ENCODE measurements at regions not wholly inside any gene's neighbourhood (a gene's known extent, or its start where the extent isn't known, plus 50 kb on each side); places are given as distances from the start of the nearest gene placed in this dataset.

DNA sequence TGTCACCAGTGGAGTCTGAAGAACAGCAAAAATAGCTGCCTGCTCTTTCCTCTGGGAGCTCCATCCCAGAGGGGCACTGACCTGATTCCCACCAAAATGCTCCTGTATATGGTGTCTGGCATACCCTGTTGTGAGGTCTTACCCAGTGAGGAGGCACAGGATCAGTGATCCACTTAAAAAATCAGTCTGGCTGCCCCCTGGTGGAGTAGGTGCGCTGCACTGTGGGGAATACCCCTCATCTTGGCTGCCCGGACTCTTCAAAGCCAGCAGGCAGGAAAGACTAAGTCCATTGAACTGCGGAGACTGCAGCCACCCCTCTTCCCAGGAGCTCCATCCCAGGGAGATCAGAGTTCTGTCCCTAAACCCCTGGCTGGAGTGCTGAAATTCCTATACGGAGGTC lies 230.9 kb upstream of the HTR1E start:
- TF ChIP-seq GATA2 (IDR thresholded peaks at IDR 0.05; ENCODE audit: low read depth, low read length) (no peak), GATA3 (IDR thresholded peaks at IDR 0.05; ENCODE audit: low read depth, low read length) (no peak)

DNA sequence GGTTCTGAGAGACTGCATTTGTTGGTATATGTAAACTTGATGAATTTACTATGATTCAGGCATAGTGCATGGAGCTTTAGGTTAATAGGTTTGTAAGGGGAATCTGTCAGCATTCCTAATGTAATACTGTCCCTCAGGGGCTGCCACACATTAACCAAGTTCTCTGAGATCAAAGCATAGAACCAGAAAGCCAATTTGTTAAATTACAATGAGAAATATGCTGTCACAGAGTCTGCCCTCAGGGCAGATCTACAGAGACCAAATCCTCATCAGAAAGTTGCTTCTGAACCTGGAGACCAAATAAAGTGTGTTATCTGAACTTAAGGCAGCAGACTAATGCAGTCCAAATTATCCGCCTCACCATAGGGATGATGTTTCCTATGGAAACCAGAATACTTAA lies 250.8 kb upstream of the HTR1E start:
- TF ChIP-seq GATA3 (IDR thresholded peaks at IDR 0.05; ENCODE audit: low read depth, low read length) (no peak), GATA2 (IDR thresholded peaks at IDR 0.05; ENCODE audit: low read depth, low read length) (0 out of 2 replicates have a peak, but pooled peaks have one; percentile 8)

DNA sequence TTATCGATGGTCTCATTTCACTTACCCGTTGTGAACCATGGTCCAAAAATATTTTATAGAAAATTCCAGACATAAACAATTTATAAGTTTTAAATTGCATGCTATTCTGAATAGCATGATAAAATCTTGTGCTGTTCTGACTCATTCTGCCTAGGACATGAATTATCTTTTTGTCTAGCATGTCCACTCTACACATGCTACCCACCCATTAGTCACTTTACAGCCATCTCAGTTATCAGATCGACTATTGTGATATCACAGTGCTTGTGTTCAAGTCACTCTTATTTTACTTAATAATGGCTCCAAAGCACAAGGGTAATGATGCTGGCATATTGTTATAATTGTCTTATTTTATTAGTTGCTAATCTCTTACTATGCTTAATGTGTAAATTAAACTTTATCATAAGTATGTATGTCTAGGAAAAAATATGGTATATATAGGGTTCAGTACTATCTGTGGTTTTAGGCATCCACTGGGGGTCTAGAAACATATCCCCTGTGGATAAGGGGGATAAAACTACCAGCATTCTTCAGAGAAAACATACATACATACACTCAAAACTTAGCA lies 252.0 kb upstream of the HTR1E start:
- TF ChIP-seq GATA3 (IDR thresholded peaks at IDR 0.05; ENCODE audit: low read depth, low read length) (peak; percentile 88), GATA2 (IDR thresholded peaks at IDR 0.05; ENCODE audit: low read depth, low read length) (peak; percentile 61; the same call in 1 of the 2 replicates)

GRCh38 chr6:86683132-86683908 lies 254.0 kb upstream of the HTR1E start:
- TF ChIP-seq GATA2 (IDR thresholded peaks at IDR 0.05; ENCODE audit: low read depth, low read length): no peak
- no peak for TF ChIP-seq GATA3 (IDR thresholded peaks at IDR 0.05; ENCODE audit: low read depth, low read length)

DNA sequence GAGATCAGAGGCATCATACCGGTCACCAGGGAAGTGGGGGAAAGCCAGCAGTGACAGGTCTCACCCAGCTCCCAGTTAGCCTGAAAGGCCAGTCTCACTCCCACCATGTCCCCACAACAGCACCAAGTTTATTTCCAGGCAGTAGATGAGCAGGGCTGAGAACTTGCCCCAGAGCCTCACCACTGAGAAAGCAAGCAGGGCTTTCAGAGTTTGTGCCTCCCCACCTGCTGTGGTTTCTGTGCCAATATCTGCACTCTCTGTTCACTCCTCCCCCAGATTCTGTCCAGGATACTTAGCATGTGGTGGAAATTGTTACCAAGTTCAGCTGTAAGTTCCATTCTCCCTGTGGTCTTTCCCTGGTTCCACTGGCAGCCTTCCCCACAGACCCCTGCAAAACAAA lies 255.0 kb upstream of the HTR1E start:
- TF ChIP-seq GATA3 (IDR thresholded peaks at IDR 0.05; ENCODE audit: low read depth, low read length) (no peak), GATA2 (IDR thresholded peaks at IDR 0.05; ENCODE audit: low read depth, low read length) (no peak)

- TF ChIP-seq GATA3 (IDR thresholded peaks at IDR 0.05; ENCODE audit: low read depth, low read length): no peak
- TF ChIP-seq GATA2 (IDR thresholded peaks at IDR 0.05; ENCODE audit: low read depth, low read length): no peak
Observed at GRCh38 chr6:86657192-86657591, 280.1 kb upstream of the HTR1E start.

GRCh38 chr6:86629123-86629522 lies 308.2 kb upstream of the HTR1E start:
- TF ChIP-seq GATA3 (IDR thresholded peaks at IDR 0.05; ENCODE audit: low read depth, low read length): no peak
- no peak for TF ChIP-seq GATA2 (IDR thresholded peaks at IDR 0.05; ENCODE audit: low read depth, low read length)

- TF ChIP-seq GATA2 (IDR thresholded peaks at IDR 0.05; ENCODE audit: low read depth, low read length) (no peak), GATA3 (IDR thresholded peaks at IDR 0.05; ENCODE audit: low read depth, low read length) (no peak)
Observed at GRCh38 chr6:86619428-86619827, 317.9 kb upstream of the HTR1E start.

- TF ChIP-seq GATA3 (IDR thresholded peaks at IDR 0.05; ENCODE audit: low read depth, low read length): no peak
- no peak for TF ChIP-seq GATA2 (IDR thresholded peaks at IDR 0.05; ENCODE audit: low read depth, low read length)
Observed at GRCh38 chr6:86615299-86615698, 322.0 kb upstream of the HTR1E start.

DNA sequence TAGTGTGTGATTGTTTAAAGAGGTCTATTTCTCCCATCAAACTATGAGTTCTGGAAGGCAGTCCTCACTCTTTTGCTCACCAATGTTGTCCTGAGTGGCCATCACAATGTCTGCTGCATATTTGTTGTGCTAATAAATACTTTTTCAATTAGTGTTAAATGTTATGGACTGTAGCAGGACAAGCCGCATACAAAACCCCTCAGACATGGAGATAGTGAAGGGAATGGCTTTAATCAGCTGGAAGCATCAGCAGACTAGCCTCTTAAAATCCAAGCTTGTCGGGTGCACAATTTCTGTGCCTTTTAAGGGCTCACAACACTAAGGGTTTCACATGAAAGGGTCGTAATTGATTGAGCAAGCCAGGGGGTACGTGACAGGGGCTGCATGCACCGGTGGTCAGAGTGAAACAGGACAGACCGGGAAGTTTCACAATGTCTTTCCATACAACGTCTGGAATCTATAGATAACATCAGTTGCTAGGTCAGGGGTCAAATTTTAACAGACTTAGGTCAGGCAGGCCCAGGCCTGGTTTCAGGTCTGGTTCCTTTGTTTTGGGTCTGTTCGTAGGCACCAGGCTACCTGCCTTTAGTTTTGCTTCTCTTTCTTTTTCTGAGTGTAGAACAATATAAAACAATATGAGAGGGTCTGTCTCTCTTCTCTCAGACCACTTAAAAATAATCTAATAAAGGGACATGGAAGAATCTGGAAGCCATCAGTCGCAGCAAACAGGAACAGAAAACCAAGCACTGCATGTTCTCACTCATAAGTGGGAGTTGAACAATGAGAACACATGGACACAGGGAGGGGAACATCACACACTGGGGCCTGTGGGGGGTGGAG lies 327.6 kb upstream of the HTR1E start:
- TF ChIP-seq GATA2 (IDR thresholded peaks at IDR 0.05; ENCODE audit: low read depth, low read length) (peak; percentile 96), GATA3 (IDR thresholded peaks at IDR 0.05; ENCODE audit: low read depth, low read length) (peak; percentile 95)

- no peak for TF ChIP-seq GATA3 (IDR thresholded peaks at IDR 0.05; ENCODE audit: low read depth, low read length)
- TF ChIP-seq GATA2 (IDR thresholded peaks at IDR 0.05; ENCODE audit: low read depth, low read length): no peak
Observed at GRCh38 chr6:86595641-86596040, 341.7 kb upstream of the HTR1E start.

DNA sequence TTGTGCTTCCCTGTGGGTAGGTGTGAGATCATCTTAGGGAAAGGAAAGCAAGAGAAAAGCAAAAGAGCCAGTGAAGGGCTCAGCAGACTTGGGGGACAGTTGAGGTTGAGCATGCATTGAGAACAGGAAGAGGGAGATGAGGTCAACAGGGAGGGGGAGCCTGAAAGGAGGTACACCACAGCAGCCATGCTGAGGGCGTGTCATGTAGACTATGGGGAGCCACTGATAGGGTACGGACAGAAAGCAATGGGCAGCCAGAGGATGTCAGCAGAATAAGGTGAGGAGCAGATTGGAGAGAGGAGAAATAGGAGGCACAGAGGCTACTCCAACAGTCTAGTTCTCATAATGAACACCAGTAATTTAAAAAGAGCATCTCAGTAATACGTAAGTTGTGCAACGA lies 351.1 kb upstream of the HTR1E start:
- no peak for TF ChIP-seq GATA2 (IDR thresholded peaks at IDR 0.05; ENCODE audit: low read depth, low read length)
- no peak for TF ChIP-seq GATA3 (IDR thresholded peaks at IDR 0.05; ENCODE audit: low read depth, low read length)

DNA sequence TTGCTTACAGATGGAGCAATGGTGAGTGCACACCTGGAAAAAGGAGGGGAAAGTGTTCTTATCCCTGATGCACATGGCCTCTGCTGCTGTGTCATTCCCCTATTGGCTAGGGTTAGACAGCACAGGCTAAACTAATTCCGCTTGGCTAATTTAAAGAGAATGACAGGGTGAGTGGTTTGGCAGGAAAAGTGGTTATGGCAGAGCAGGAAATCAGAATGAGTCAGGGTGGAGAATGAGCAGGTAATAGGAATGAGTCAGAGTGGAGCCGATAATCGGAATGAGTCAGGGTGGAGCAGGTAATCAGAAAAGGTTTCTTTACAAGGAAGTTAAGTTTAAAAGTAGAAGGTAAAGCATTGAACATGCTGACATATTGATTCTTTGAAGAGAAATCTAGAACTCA lies 355.5 kb upstream of the HTR1E start:
- no peak for TF ChIP-seq GATA2 (IDR thresholded peaks at IDR 0.05; ENCODE audit: low read depth, low read length)
- no peak for TF ChIP-seq GATA3 (IDR thresholded peaks at IDR 0.05; ENCODE audit: low read depth, low read length)

- TF ChIP-seq GATA2 (IDR thresholded peaks at IDR 0.05; ENCODE audit: low read depth, low read length) (no peak), GATA3 (IDR thresholded peaks at IDR 0.05; ENCODE audit: low read depth, low read length) (no peak)
Observed at GRCh38 chr6:86563197-86563596, 374.1 kb upstream of the HTR1E start.

Data from SH-SY5Y (cell line).